GM13976 (cell line): ENCODE measurements at regions not wholly inside any gene's neighbourhood (a gene's known extent, or its start where the extent isn't known, plus 50 kb on each side); places are given as distances from the start of the nearest gene placed in this dataset.

Source experiments
- DNase-seq: peaks from one replicate; pipeline ENCODE4 v3.0.0; 2012; ENCODE audit warnings: low spot score
- in situ Hi-C: fragments of 300-500 bp; cut with MboI; formaldehyde crosslinking; loops from one replicate; pipeline ENCODE4 v1.12.0; 2022; ENCODE audit warnings: low sequenced_read_pairs, mixed read lengths, inconsistent platforms; ENCODE audit not compliant: unreplicated experiment
- TF ChIP-seq, protein P1 (sequence below): IDR thresholded peaks from 2 replicates; pipeline ENCODE4 v1.5.1; 2012; ENCODE audit warnings: borderline replicate concordance, mild to moderate bottlenecking; ENCODE audit not compliant: insufficient read depth; ENCODE audit errors: extremely low read depth, missing control alignments, control extremely low read depth

DNA sequence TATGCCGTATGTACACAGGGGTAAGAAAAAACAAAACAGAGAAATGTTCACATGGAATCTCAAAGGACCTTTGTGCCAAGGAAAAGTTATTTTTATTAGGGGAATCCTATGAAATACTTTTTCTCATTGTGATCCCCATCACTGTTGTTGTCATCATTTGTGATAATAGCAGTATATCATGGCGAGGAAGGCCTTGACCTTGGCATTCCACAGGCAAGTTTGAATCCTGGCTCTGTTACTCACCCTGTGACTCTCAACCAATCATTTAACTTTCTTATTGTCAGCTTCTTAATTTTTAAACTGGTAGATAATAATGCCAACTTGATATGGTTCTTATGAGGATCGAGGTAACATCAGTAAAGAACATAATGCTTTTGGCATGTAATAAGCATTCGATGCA, 142.2 kb upstream of the DDHD1 start:
- DNase-seq: no peak
- TF ChIP-seq, protein P1, sequence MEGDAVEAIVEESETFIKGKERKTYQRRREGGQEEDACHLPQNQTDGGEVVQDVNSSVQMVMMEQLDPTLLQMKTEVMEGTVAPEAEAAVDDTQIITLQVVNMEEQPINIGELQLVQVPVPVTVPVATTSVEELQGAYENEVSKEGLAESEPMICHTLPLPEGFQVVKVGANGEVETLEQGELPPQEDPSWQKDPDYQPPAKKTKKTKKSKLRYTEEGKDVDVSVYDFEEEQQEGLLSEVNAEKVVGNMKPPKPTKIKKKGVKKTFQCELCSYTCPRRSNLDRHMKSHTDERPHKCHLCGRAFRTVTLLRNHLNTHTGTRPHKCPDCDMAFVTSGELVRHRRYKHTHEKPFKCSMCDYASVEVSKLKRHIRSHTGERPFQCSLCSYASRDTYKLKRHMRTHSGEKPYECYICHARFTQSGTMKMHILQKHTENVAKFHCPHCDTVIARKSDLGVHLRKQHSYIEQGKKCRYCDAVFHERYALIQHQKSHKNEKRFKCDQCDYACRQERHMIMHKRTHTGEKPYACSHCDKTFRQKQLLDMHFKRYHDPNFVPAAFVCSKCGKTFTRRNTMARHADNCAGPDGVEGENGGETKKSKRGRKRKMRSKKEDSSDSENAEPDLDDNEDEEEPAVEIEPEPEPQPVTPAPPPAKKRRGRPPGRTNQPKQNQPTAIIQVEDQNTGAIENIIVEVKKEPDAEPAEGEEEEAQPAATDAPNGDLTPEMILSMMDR: no peak
- in situ Hi-C loops: loop anchor here (10.0 kb wide), 1 partner anchor 471 kb away; no protein-coding TSS in a partner anchor

DNA sequence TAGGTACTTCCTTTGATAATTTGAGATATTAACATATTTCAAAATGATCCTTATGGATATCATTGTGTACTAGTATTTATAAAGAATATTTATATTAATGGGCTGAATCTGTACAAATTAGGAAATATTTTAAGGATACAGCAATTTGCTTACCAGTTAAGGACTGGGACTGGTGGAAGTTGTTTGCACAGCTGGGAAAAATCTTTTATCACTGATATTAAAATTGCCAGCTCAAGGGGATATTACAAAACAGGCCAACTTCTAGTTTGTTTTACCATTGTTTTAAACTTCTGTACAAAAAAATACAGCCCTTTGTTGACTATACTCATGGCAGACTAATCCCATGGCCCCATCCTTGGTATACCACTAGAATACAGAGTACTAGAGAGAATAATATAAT, 133.2 kb upstream of the DDHD1 start:
- TF ChIP-seq, protein P1: no peak
- in situ Hi-C loops: no loop called here
- DNase-seq: no peak

DNA sequence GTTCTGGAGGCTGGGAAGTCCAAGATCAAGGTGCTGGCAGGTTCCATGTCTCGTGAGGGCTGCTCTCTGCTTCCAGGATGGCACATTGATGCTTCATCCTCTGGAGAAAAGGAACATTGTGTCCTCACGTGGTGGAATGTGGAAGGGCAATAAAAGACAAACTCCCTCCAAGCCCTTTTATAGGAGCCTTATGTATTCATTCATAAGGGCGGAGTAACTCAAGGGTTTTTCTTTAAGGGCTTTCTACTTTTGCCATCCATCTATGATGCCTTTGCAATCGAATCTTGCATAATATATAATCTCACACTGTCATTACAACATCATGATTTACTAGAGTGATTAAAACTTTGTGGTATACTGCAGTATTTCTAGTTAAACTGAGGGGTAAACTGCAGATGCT, 132.7 kb upstream of the DDHD1 start:
- TF ChIP-seq, protein P1: no peak
- DNase-seq: no peak
- in situ Hi-C loops: no loop called here

DNA sequence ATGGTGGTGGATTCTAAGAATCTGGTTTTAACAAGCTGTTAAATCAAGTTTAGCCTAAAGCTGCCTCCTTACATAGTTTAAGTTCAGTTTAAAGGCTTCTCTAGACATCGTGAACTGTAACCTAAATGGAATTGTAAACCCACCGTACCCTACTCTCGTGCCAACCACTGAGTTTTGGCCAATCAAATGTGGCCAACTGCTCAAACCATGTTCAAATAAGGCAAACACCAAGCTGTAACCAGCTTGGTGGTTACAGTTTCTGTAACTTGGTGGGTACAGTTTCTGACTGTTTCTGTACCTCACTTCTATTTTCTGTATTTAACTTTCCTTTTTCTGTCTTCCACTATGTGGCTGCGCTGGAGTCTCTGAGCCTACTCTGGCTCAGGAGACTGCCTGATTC, 131.9 kb upstream of the DDHD1 start:
- no peak for DNase-seq
- in situ Hi-C loops: no loop called here
- TF ChIP-seq, protein P1: no peak

DNA sequence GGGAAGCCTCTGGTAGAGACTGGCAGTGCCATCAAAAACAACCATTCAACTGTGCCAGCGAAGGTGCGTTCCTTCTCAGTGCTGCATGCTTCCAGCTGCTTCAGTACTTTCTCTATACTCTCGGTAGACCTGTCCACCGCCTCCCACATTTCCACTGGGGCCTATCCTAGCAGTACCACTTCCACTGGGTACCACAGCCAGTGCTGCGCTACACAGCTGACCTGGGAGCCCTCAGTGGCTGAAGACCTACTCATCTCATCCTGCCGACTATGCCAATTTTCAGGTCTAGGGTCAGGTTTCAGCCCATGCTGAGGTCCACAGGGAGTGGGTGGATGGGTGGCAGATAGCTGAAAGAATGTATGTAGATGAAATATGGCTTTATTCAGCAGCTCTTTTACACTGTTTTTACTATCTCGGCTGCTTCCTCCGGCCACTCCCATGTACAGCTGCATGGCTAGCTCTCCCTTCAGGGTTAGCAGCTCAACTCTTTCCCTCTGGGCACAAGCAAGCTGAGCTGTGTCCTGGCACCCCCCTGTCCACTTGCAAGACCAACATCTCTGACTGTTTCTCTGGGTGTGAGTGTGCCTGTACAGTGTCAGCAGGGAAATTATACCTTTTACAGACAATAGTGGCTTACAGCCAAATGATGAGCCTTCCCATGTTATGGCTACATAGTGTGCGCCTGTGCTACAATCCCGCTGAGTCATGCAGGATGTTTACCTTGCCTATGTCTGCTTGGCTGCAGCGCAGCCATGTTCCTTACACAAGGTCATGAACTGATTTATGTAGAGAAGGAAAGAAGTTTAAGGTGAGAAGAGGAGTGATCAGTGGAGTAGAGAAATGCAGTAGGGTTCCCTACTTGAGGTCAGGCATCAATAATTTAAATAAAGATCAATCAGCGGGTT, 125.7 kb upstream of the DDHD1 start:
- TF ChIP-seq, protein P1: no peak
- no peak for DNase-seq
- in situ Hi-C loops: no loop called here

DNA sequence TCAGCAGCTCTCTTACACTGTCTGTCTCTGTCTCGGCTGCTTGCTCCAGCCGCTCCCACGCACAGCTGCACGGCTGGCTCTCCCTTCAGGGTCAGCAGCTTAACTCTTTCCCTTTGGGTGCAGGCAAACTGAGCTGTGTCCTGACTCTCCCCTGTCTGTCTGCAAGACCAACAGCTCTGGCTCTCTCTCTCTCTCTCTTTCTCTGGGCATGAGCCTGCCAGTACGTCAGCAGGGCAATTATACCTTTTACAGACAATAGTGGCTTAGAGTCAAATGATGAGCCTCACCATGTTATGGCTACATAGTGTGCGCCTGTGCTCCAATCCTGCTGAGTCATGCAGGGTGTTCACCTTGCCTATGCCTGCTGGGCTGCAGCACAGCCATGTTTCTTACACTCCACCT, 120.5 kb upstream of the DDHD1 start:
- in situ Hi-C loops: no loop called here
- DNase-seq: no peak

More for the DNA sequence above, 120.5 kb upstream of the DDHD1 start:
- TF ChIP-seq, protein P1: no peak
